ENCODE measurements at regions not wholly inside any gene's neighbourhood (a gene's known extent, or its start where the extent isn't known, plus 50 kb on each side); places are given as distances from the start of the nearest gene placed in this dataset.

- TF ChIP-seq CTCF (conservative IDR thresholded peaks at IDR 0.05) (no peak), ZFX (IDR thresholded peaks at IDR 0.05) (no peak)
These were observed 152.6 kb upstream of the RNPC3 start for GRCh38 chr1:103372866-103373265.

Data from C4-2B (cell line).